ENCODE measurements at regions not wholly inside any gene's neighbourhood (a gene's known extent, or its start where the extent isn't known, plus 50 kb on each side); places are given as distances from the start of the nearest gene placed in this dataset.

GRCh38 chr2:34388446-34388845, 789.3 kb upstream of the FAM98A start:
- TF ChIP-seq CTCF (IDR thresholded peaks at IDR 0.05; ENCODE audit: low read depth, low read length): no peak
- no peak for TF ChIP-seq EZH2phosphoT487 (IDR thresholded peaks at IDR 0.05; ENCODE audit: low read depth)

Measured in OCI-LY3 (cell line).